GM23338 (cell line): ENCODE measurements at regions not wholly inside any gene's neighbourhood (a gene's known extent, or its start where the extent isn't known, plus 50 kb on each side); places are given as distances from the start of the nearest gene placed in this dataset.

Experiments used
- CREB1 ChIP-seq: fragments of 250-450 bp; sonication (Bioruptor Pico); IDR thresholded peaks from 2 replicates; pipeline ENCODE4 v1.5.0; 2020; ENCODE audit warnings: low read depth, mild to moderate bottlenecking, moderate library complexity
- EZH2 ChIP-seq: fragments of 200-600 bp; sonication (generic); IDR thresholded peaks from one replicate; pipeline ENCODE4 v1.8.0; 2017; ENCODE audit warnings: antibody characterized with exemption, mild to moderate bottlenecking, low read depth; ENCODE audit not compliant: unreplicated experiment
- EZH2phosphoT487 ChIP-seq: fragments of 200-600 bp; sonication (generic); IDR thresholded peaks from one replicate; pipeline ENCODE4 v1.8.1; 2018; ENCODE audit warnings: antibody characterized with exemption; ENCODE audit not compliant: unreplicated experiment
- POLR2AphosphoS5 ChIP-seq: IDR thresholded peaks from 2 replicates; pipeline ENCODE4 v1.6.1; 2016; ENCODE audit warnings: antibody characterized with exemption, low read depth
- REST ChIP-seq: IDR thresholded peaks from one replicate; pipeline ENCODE4 v1.6.1; 2018; ENCODE audit warnings: antibody characterized with exemption; ENCODE audit not compliant: unreplicated experiment
- ZNF331 ChIP-seq: fragments of 250-450 bp; sonication (Bioruptor Pico); IDR thresholded peaks from 2 replicates; pipeline ENCODE4 v1.5.0; 2020; ENCODE audit warnings: low read depth, mild to moderate bottlenecking, moderate library complexity
- TF ChIP-seq, protein P1 (sequence below), 2 experiments: fragments of 200-600 bp in 1 of 2; sonication (generic) in 1 of 2; conservative IDR thresholded peaks; 2 replicates each; pipeline versions ENCODE4 v1.5.1 to v1.6.1; 2016 to 2017; ENCODE audit warnings: antibody characterized with exemption in 2 of 2, low read depth in 2 of 2, mild to moderate bottlenecking in 2 of 2, moderate library complexity in 1 of 2

DNA sequence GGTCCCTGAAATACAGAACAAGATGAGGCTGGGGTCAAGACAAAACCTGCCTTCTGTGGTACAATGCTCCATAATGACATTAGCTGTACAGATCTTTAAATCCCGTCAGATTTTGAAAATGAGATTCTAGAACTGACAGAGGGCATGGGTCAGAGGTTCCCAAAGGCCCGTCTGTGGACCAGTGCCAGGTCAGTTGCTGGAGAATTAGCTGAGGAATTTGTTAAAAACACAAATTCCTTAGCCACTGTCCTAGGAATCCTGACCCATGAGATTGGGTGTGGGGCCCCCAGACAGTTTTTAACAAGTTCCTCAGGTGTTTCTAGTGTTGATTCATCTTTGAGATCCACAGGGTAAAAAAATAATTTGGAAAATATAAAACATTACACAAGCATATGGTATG lies 97.0 kb downstream of the SIPA1L2 start:
- TF ChIP-seq, protein P1, sequence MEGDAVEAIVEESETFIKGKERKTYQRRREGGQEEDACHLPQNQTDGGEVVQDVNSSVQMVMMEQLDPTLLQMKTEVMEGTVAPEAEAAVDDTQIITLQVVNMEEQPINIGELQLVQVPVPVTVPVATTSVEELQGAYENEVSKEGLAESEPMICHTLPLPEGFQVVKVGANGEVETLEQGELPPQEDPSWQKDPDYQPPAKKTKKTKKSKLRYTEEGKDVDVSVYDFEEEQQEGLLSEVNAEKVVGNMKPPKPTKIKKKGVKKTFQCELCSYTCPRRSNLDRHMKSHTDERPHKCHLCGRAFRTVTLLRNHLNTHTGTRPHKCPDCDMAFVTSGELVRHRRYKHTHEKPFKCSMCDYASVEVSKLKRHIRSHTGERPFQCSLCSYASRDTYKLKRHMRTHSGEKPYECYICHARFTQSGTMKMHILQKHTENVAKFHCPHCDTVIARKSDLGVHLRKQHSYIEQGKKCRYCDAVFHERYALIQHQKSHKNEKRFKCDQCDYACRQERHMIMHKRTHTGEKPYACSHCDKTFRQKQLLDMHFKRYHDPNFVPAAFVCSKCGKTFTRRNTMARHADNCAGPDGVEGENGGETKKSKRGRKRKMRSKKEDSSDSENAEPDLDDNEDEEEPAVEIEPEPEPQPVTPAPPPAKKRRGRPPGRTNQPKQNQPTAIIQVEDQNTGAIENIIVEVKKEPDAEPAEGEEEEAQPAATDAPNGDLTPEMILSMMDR (conservative IDR thresholded peaks at IDR 0.05; ENCODE audit: low read depth in 2 of 2) = no peak
- no peak for TF ChIP-seq EZH2
- no peak for TF ChIP-seq CREB1
- no peak for TF ChIP-seq POLR2AphosphoS5
- no peak for TF ChIP-seq REST
- TF ChIP-seq EZH2phosphoT487 = no peak
- TF ChIP-seq ZNF331 = no peak
